ENCODE measurements at regions not wholly inside any gene's neighbourhood (a gene's known extent, or its start where the extent isn't known, plus 50 kb on each side); places are given as distances from the start of the nearest gene placed in this dataset.

GRCh38 chr5:174996941-174997340, 272.6 kb downstream of the MSX2 start:
- TF ChIP-seq CTCF (IDR thresholded peaks at IDR 0.05; ENCODE audit: control insufficient read depth, insufficient read depth, low read depth, low read length, missing control alignments) = no peak
- no peak for DNase-seq (ENCODE audit: low read depth)
- no peak overlapping the region for H3K4me3 ChIP-seq (ENCODE audit: control insufficient read depth, low read depth, low read length)

GRCh38 chr5:174995827-174996226, 271.4 kb downstream of the MSX2 start:
- TF ChIP-seq CTCF (IDR thresholded peaks at IDR 0.05; ENCODE audit: control insufficient read depth, insufficient read depth, low read depth, low read length, missing control alignments) = no peak
- DNase-seq (ENCODE audit: low read depth) = no peak
- H3K4me3 ChIP-seq (ENCODE audit: control insufficient read depth, low read depth, low read length) = no peak overlapping the region

- DNase-seq (ENCODE audit: low read depth) = no peak
- no peak overlapping the region for H3K4me3 ChIP-seq (ENCODE audit: control insufficient read depth, low read depth, low read length)
- no peak for TF ChIP-seq CTCF (IDR thresholded peaks at IDR 0.05; ENCODE audit: control insufficient read depth, insufficient read depth, low read depth, low read length, missing control alignments)
These were observed 267.5 kb downstream of the MSX2 start for GRCh38 chr5:174991847-174992246.

- TF ChIP-seq CTCF (IDR thresholded peaks at IDR 0.05; ENCODE audit: control insufficient read depth, insufficient read depth, low read depth, low read length, missing control alignments) = no peak
- DNase-seq (ENCODE audit: low read depth) = no peak
- H3K4me3 ChIP-seq (ENCODE audit: control insufficient read depth, low read depth, low read length) = no peak overlapping the region
These were observed 266.5 kb downstream of the MSX2 start for GRCh38 chr5:174990909-174991308.

- TF ChIP-seq CTCF (IDR thresholded peaks at IDR 0.05; ENCODE audit: control insufficient read depth, insufficient read depth, low read depth, low read length, missing control alignments) = no peak
- DNase-seq (ENCODE audit: low read depth) = no peak
These were observed 263.1 kb downstream of the MSX2 start for GRCh38 chr5:174987443-174988012.

GRCh38 chr5:174984863-174985262, 260.5 kb downstream of the MSX2 start:
- TF ChIP-seq CTCF (IDR thresholded peaks at IDR 0.05; ENCODE audit: control insufficient read depth, insufficient read depth, low read depth, low read length, missing control alignments) = no peak
- no peak overlapping the region for H3K4me3 ChIP-seq (ENCODE audit: control insufficient read depth, low read depth, low read length)
- DNase-seq (ENCODE audit: low read depth) = no peak

More at GRCh38 chr5:174987443-174988012, 263.1 kb downstream of the MSX2 start:
- no peak overlapping the region for H3K4me3 ChIP-seq (ENCODE audit: control insufficient read depth, low read depth, low read length)

GRCh38 chr5:174982485-174982884, 258.1 kb downstream of the MSX2 start:
- TF ChIP-seq CTCF (IDR thresholded peaks at IDR 0.05; ENCODE audit: control insufficient read depth, insufficient read depth, low read depth, low read length, missing control alignments) = no peak
- no peak overlapping the region for H3K4me3 ChIP-seq (ENCODE audit: control insufficient read depth, low read depth, low read length)
- DNase-seq (ENCODE audit: low read depth) = no peak

Data from AG09309 (cell line).